SH-SY5Y (cell line): ENCODE measurements at regions not wholly inside any gene's neighbourhood (a gene's known extent, or its start where the extent isn't known, plus 50 kb on each side); places are given as distances from the start of the nearest gene placed in this dataset.

ENCODE experiments used
- GATA2 ChIP-seq: IDR thresholded peaks from 2 replicates; pipeline ENCODE4 v1.6.1; 2011; ENCODE audit warnings: mild to moderate bottlenecking, low read depth, low read length
- GATA3 ChIP-seq: IDR thresholded peaks from 2 replicates; pipeline ENCODE4 v1.6.1; 2011; ENCODE audit warnings: low read depth, mild to moderate bottlenecking, low read length, moderate library complexity

GRCh38 chr3:20317616-20318015 lies 131.6 kb upstream of the SGO1 start:
- TF ChIP-seq GATA3 = no peak
- TF ChIP-seq GATA2 = no peak

GRCh38 chr3:20316238-20316637 lies 130.2 kb upstream of the SGO1 start:
- TF ChIP-seq GATA3 (no peak), GATA2 (no peak)

- TF ChIP-seq GATA3 = no peak
- no peak for TF ChIP-seq GATA2
Measured at GRCh38 chr3:20310629-20311028, 124.6 kb upstream of the SGO1 start.

- TF ChIP-seq GATA2 (no peak), GATA3 (no peak)
Measured at GRCh38 chr3:20307383-20307782, 121.4 kb upstream of the SGO1 start.

- TF ChIP-seq GATA3 (no peak), GATA2 (no peak)
Measured at GRCh38 chr3:20305647-20306046, 119.6 kb upstream of the SGO1 start.

- TF ChIP-seq GATA2 (no peak), GATA3 (no peak)
Measured at GRCh38 chr3:20302766-20303165, 116.8 kb upstream of the SGO1 start.

- TF ChIP-seq GATA2 (no peak), GATA3 (no peak)
Measured at GRCh38 chr3:20288050-20288449, 102.0 kb upstream of the SGO1 start.

GRCh38 chr3:20280257-20280656 lies 94.3 kb upstream of the SGO1 start:
- TF ChIP-seq GATA2 = no peak
- no peak for TF ChIP-seq GATA3

GRCh38 chr3:20264900-20265567 lies 79.0 kb upstream of the SGO1 start:
- TF ChIP-seq GATA3 (no peak), GATA2 (no peak)

GRCh38 chr3:20258371-20258770 lies 72.4 kb upstream of the SGO1 start:
- TF ChIP-seq GATA3 = no peak
- no peak for TF ChIP-seq GATA2

GRCh38 chr3:20256144-20256543 lies 70.1 kb upstream of the SGO1 start:
- TF ChIP-seq GATA2 = no peak
- no peak for TF ChIP-seq GATA3

GRCh38 chr3:20254268-20255117 lies 68.5 kb upstream of the SGO1 start:
- no peak for TF ChIP-seq GATA3
- no peak for TF ChIP-seq GATA2

- no peak for TF ChIP-seq GATA2
- TF ChIP-seq GATA3 = no peak
Measured at GRCh38 chr3:20250786-20251185, 64.8 kb upstream of the SGO1 start.

GRCh38 chr3:20250314-20250713 lies 64.3 kb upstream of the SGO1 start:
- no peak for TF ChIP-seq GATA2
- TF ChIP-seq GATA3 = no peak

- no peak for TF ChIP-seq GATA2
- no peak for TF ChIP-seq GATA3
Measured at GRCh38 chr3:20246662-20247061, 60.7 kb upstream of the SGO1 start.

GRCh38 chr3:20245781-20246180 lies 59.8 kb upstream of the SGO1 start:
- TF ChIP-seq GATA2 (no peak), GATA3 (no peak)
